MCF 10A (cell line): ENCODE measurements at regions not wholly inside any gene's neighbourhood (a gene's known extent, or its start where the extent isn't known, plus 50 kb on each side); places are given as distances from the start of the nearest gene placed in this dataset.

Experiments used
- BruUV-seq: library from RNA; stranded (reverse); fragments of 400-500 nt; replicated peaks from 2 replicates; lab custom pipeline; 2021; lab: Mats Ljungman, UMichigan
- CTCF ChIA-PET: fragments of 300-600 bp; sonication (Branson Sonifier 250); formaldehyde crosslinking; extraction: SDS; loops from one replicate; lab custom pipeline; 2021; ENCODE audit warnings: antibody characterized with exemption, inconsistent platforms; lab: Yijun Ruan, JAX
- POLR2A ChIA-PET: fragments of 300-600, 350-650 bp; sonication (Branson Sonifier 250); formaldehyde crosslinking; extraction: SDS; loops from one replicate; lab custom pipeline; 2020; ENCODE audit warnings: antibody characterized with exemption, inconsistent platforms; lab: Yijun Ruan, JAX
- DNase-seq: peaks from one replicate; pipeline ENCODE4 v3.0.0-alpha.2; 2018; ENCODE audit not compliant: unreplicated experiment
- H3K27ac Mint-ChIP-seq: one replicate; pipeline ENCODE4 v1.8.0; 2022; ENCODE audit warnings: mild to moderate bottlenecking, low read depth, mixed read lengths; ENCODE audit not compliant: unreplicated experiment
- H3K27me3 Mint-ChIP-seq: one replicate; pipeline ENCODE4 v1.8.0; 2022; ENCODE audit warnings: mixed read lengths; ENCODE audit not compliant: insufficient read depth, unreplicated experiment
- H3K36me3 Mint-ChIP-seq: one replicate; pipeline ENCODE4 v1.8.0; 2022; ENCODE audit warnings: mild to moderate bottlenecking, moderate library complexity, mixed read lengths; ENCODE audit not compliant: insufficient read depth, unreplicated experiment
- H3K4me1 Mint-ChIP-seq: one replicate; pipeline ENCODE4 v1.8.0; 2022; ENCODE audit warnings: mixed read lengths; ENCODE audit not compliant: insufficient read depth, unreplicated experiment
- H3K4me3 Mint-ChIP-seq: one replicate; pipeline ENCODE4 v1.8.0; 2022; ENCODE audit warnings: mild to moderate bottlenecking, moderate library complexity, mixed read lengths; ENCODE audit not compliant: unreplicated experiment
- H3K9me3 Mint-ChIP-seq: one replicate; pipeline ENCODE4 v1.8.0; 2022; ENCODE audit warnings: mixed read lengths; ENCODE audit not compliant: unreplicated experiment
- intact Hi-C: fragments of 100-400 bp; cut with micrococcal nuclease; formaldehyde crosslinking; loops from 2 replicates; pipeline ENCODE4 v1.14.1; 2022
- TF ChIP-seq, protein P1 (sequence below): fragments of 200-600 bp; IDR thresholded peaks from one replicate; pipeline ENCODE4 v1.8.0; 2022; ENCODE audit warnings: antibody characterized with exemption, mild to moderate bottlenecking; ENCODE audit not compliant: unreplicated experiment

DNA sequence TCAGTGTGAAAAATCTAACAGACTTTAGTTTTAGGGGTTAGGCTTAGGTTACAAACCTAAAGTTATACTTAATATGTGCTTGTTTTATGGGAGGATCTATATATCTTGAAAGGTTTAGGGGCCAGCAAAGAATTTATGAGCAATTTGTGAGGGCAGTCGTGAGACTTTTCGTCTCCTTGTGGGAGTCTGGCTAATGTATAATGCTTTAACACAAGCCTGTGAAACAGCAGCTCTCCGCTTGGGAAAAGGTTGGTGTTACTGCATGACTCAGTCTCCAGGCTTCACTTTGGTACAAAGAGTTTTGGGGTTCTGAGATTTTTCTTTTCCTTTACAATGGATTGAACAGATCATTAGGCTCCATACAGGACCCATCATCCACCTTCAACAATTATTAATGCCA lies 79.0 kb upstream of the MFGE8 start:
- H3K36me3 Mint-ChIP-seq: no peaks in the 10 kb centered on the region
- no peaks in the 10 kb centered on the region for H3K9me3 Mint-ChIP-seq
- H3K4me1 Mint-ChIP-seq: peaks cover 7% of the 10 kb centered on the region
- ChIA-PET CTCF (interaction anchor here (0.6 to 1.0 kb wide), 2 partner anchors 24 to 25 kb away, joined by 3 to 5 read pairs; no protein-coding TSS in a partner anchor), POLR2A (no interaction called here)
- no peak for DNase-seq
- intact Hi-C loops: no loop called here
- no TSS peak for BruUV-seq
- no peak overlapping the region for H3K4me3 Mint-ChIP-seq
- TF ChIP-seq, protein P1, sequence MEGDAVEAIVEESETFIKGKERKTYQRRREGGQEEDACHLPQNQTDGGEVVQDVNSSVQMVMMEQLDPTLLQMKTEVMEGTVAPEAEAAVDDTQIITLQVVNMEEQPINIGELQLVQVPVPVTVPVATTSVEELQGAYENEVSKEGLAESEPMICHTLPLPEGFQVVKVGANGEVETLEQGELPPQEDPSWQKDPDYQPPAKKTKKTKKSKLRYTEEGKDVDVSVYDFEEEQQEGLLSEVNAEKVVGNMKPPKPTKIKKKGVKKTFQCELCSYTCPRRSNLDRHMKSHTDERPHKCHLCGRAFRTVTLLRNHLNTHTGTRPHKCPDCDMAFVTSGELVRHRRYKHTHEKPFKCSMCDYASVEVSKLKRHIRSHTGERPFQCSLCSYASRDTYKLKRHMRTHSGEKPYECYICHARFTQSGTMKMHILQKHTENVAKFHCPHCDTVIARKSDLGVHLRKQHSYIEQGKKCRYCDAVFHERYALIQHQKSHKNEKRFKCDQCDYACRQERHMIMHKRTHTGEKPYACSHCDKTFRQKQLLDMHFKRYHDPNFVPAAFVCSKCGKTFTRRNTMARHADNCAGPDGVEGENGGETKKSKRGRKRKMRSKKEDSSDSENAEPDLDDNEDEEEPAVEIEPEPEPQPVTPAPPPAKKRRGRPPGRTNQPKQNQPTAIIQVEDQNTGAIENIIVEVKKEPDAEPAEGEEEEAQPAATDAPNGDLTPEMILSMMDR: no peak
- no peaks in the 10 kb centered on the region for H3K27me3 Mint-ChIP-seq
- no peak overlapping the region for H3K27ac Mint-ChIP-seq

DNA sequence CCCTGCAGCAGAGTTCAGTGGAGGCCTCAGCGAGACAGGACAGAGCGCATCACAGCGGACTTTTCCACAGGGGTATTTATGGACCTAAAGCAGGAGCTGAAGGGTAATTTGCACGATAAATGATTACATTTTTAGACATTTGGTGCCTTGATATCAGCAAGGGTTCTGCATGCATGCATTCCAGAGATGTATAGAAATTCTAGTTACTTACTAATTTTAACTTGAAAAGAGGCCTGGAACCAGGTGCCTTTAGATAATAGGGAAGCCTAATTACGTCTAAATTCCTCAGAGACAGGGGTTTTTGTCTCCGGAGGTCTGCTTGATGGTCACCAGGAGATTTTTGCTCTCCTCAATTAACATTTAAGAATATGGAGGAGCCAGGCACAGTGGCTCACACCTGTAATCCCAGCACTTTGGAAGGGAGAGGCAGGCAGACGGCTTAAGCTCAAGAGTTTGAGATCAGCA lies 79.8 kb upstream of the MFGE8 start:
- intact Hi-C loops: no loop called here
- TF ChIP-seq, protein P1: no peak
- H3K4me3 Mint-ChIP-seq: no peak overlapping the region
- no peaks in the 10 kb centered on the region for H3K9me3 Mint-ChIP-seq
- BruUV-seq: no TSS peak
- ChIA-PET CTCF (interaction anchor here (0.6 to 1.6 kb wide), 3 partner anchors 24 to 88 kb away, joined by 3 to 10 read pairs (median 5); no protein-coding TSS in a partner anchor), POLR2A (no interaction called here)
- DNase-seq: no peak
- H3K27me3 Mint-ChIP-seq: no peaks in the 10 kb centered on the region
- peaks cover 7% of the 10 kb centered on the region for H3K4me1 Mint-ChIP-seq
- H3K36me3 Mint-ChIP-seq: no peaks in the 10 kb centered on the region
- H3K27ac Mint-ChIP-seq: no peak overlapping the region

DNA sequence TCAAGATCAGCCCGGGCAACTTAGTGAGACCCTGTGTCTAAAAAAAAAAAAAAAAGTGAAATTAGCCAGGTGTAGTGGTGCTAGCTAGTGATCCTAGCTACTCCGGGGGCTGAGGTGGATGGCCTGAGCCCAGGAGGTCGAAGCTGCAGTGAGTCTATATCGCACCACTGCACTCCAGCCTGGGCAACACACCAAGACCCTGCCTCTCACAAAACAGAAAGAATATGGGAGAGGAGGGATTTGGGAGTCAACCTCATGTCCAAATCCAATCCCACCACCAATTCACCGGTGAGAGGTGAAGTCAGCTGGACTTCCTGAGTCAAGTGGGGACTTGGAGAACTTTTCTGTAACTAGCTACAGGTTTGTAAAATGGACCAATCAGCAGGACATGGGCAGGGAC lies 80.5 kb upstream of the MFGE8 start:
- Mint-ChIP-seq H3K36me3 (no peaks in the 10 kb centered on the region), H3K27ac (no peak overlapping the region), H3K4me1 (peaks cover 7% of the 10 kb centered on the region), H3K27me3 (no peaks in the 10 kb centered on the region), H3K4me3 (no peak overlapping the region), H3K9me3 (no peaks in the 10 kb centered on the region)
- ChIA-PET POLR2A (interaction anchor here (1.0 to 1.8 kb wide), 3 partner anchors 11 to 81 kb away, joined by 6 to 7 read pairs (median 6); partner anchors contain the start of gene MFGE8), CTCF (interaction anchor here (0.6 to 2.2 kb wide), 11 partner anchors 24 to 337 kb away, joined by 3 to 10 read pairs (median 5); no protein-coding TSS in a partner anchor)
- TF ChIP-seq, protein P1: no peak
- no TSS peak for BruUV-seq
- no peak for DNase-seq
- intact Hi-C loops: no loop called here

DNA sequence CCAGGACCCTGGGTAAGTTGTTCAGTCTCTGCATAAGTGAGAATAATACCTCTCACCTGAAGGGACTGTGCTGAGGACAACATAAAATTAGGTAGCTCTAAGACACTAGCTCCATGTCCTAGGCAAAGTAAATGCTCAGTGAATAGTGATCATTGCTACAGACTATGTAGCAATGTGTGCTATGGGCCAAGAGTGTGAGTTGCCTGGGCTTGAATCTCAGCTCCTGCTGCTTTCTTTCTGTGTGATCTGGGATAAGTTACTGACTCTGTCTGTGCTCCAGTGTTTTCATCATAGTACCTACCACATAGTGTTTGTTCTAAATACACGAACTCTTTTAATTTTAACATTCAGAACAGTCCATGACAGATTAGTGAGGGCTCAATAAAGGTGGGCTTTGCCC lies 81.1 kb upstream of the MFGE8 start:
- no peak for DNase-seq
- Mint-ChIP-seq H3K4me3 (no peak overlapping the region), H3K27ac (no peak overlapping the region), H3K9me3 (no peaks in the 10 kb centered on the region), H3K36me3 (no peaks in the 10 kb centered on the region), H3K27me3 (no peaks in the 10 kb centered on the region), H3K4me1 (peaks cover 7% of the 10 kb centered on the region)
- BruUV-seq: no TSS peak
- CTCF ChIA-PET: interaction anchor here (0.7 to 2.2 kb wide), 10 partner anchors 24 to 337 kb away, joined by 3 to 10 read pairs (median 4); no protein-coding TSS in a partner anchor
- intact Hi-C loops: no loop called here
- POLR2A ChIA-PET: interaction anchor here (1.0 to 1.8 kb wide), 3 partner anchors 12 to 81 kb away, joined by 6 to 7 read pairs (median 6); partner anchors contain the start of gene MFGE8
- TF ChIP-seq, protein P1: no peak
